Liver (tissue), 8 donors: ENCODE measurements at regions not wholly inside any gene's neighbourhood (a gene's known extent, or its start where the extent isn't known, plus 50 kb on each side); places are given as distances from the start of the nearest gene placed in this dataset.

Experiments used
- DNase-seq: peaks from one replicate; pipeline ENCODE4 v3.0.0-alpha.2; 2017; ENCODE audit warnings: low spot score
- H3K27ac ChIP-seq, 2 donors: one replicate each; pipeline ENCODE4 v1.7.0; 2013; ENCODE audit warnings: inconsistent platforms in 2 of 2, low read length in 2 of 2, control low read depth in 1 of 2, low read depth in 1 of 2, mild to moderate bottlenecking in 1 of 2
- H3K27me3 ChIP-seq, 4 donors: one replicate each; pipeline versions ENCODE4 v1.6.1 to v1.7.0; 2013; ENCODE audit warnings: low read length in 3 of 4, inconsistent platforms in 1 of 4, mild to moderate bottlenecking in 1 of 4, moderate library complexity in 1 of 4; ENCODE audit not compliant: control insufficient read depth in 4 of 4, insufficient read depth in 4 of 4
- H3K36me3 ChIP-seq, 4 donors: one replicate each; pipeline versions ENCODE4 v1.6.1 to v1.7.0; 2013; ENCODE audit warnings: low read length in 3 of 4, mild to moderate bottlenecking in 3 of 4, low read depth in 1 of 4, moderate library complexity in 1 of 4; ENCODE audit not compliant: control insufficient read depth in 4 of 4, insufficient read depth in 3 of 4
- H3K4me1 ChIP-seq, 4 donors: one replicate each; pipeline versions ENCODE4 v1.6.1 to v1.7.0; 2013; ENCODE audit warnings: low read length in 3 of 4, mild to moderate bottlenecking in 3 of 4, moderate library complexity in 1 of 4; ENCODE audit not compliant: control insufficient read depth in 4 of 4, insufficient read depth in 4 of 4
- H3K4me3 ChIP-seq, 3 donors: one replicate each; pipeline versions ENCODE4 v1.6.1 to v1.7.0; 2013; ENCODE audit warnings: low read length in 3 of 3, control low read depth in 1 of 3, low read depth in 1 of 3, mild to moderate bottlenecking in 1 of 3
- H3K9ac ChIP-seq, 2 donors: one replicate each; pipeline ENCODE4 v1.7.0; 2013; ENCODE audit warnings: low read length in 2 of 2, mild to moderate bottlenecking in 2 of 2, moderate library complexity in 2 of 2, control low read depth in 1 of 2, low read depth in 1 of 2
- H3K9me3 ChIP-seq, 4 donors: one replicate each; pipeline versions ENCODE4 v1.6.1 to v1.7.0; 2013; ENCODE audit warnings: low read length in 3 of 4; ENCODE audit not compliant: control insufficient read depth in 4 of 4
- CTCF ChIP-seq: fragments of 150-350 bp; IDR thresholded peaks from 2 replicates; pipeline ENCODE4 v1.5.1; 2017; ENCODE audit warnings: improper control_type of control experiment, low read depth, low read length; ENCODE audit not compliant: missing input control
- EGR1 ChIP-seq, 2 donors: IDR thresholded peaks; 2 replicates each; pipeline ENCODE4 v1.6.1; 2016 to 2018; ENCODE audit warnings: antibody characterized with exemption in 2 of 2, low read depth in 2 of 2
- FOXA1 ChIP-seq: IDR thresholded peaks from 2 replicates; pipeline ENCODE4 v1.6.1; 2016; ENCODE audit warnings: antibody characterized with exemption
- FOXA2 ChIP-seq: IDR thresholded peaks from 2 replicates; pipeline ENCODE4 v1.6.1; 2016; ENCODE audit warnings: antibody characterized with exemption
- GABPA ChIP-seq, 2 donors: IDR thresholded peaks in 1 of 2; conservative IDR thresholded peaks in 1 of 2; 2 replicates each; pipeline ENCODE4 v1.6.1; 2016; ENCODE audit warnings: antibody characterized with exemption in 2 of 2, mild to moderate bottlenecking in 1 of 2, moderate library complexity in 1 of 2
- HNF4A ChIP-seq, 2 donors: conservative IDR thresholded peaks; 2 replicates each; pipeline ENCODE4 v1.6.1; 2016; ENCODE audit warnings: antibody characterized with exemption in 2 of 2, mild to moderate bottlenecking in 2 of 2
- HNF4G ChIP-seq: IDR thresholded peaks from 2 replicates; pipeline ENCODE4 v1.6.1; 2016; ENCODE audit warnings: antibody characterized with exemption
- JUND ChIP-seq, 2 donors: IDR thresholded peaks; 2 replicates each; pipeline ENCODE4 v1.6.1; 2016; ENCODE audit warnings: antibody characterized with exemption in 2 of 2
- NR2F2 ChIP-seq: IDR thresholded peaks from 2 replicates; pipeline ENCODE4 v1.6.1; 2016; ENCODE audit warnings: antibody characterized with exemption
- RAD21 ChIP-seq, 2 donors: IDR thresholded peaks; 2 replicates each; pipeline ENCODE4 v1.6.1; 2016; ENCODE audit warnings: antibody characterized with exemption in 2 of 2, mild to moderate bottlenecking in 2 of 2
- RXRA ChIP-seq, 2 donors: IDR thresholded peaks; 2 replicates each; pipeline ENCODE4 v1.6.1; 2017 to 2018; ENCODE audit warnings: antibody characterized with exemption in 2 of 2, mild to moderate bottlenecking in 1 of 2
- SP1 ChIP-seq: IDR thresholded peaks from 2 replicates; pipeline ENCODE4 v1.6.1; 2018; ENCODE audit warnings: antibody characterized with exemption, mild to moderate bottlenecking
- TAF1 ChIP-seq: conservative IDR thresholded peaks from 2 replicates; pipeline ENCODE4 v1.6.1; 2016; ENCODE audit warnings: antibody characterized with exemption, mild to moderate bottlenecking
- YY1 ChIP-seq: IDR thresholded peaks from 2 replicates; pipeline ENCODE4 v1.6.1; 2016; ENCODE audit warnings: antibody characterized with exemption, mild to moderate bottlenecking
- ZBTB33 ChIP-seq: IDR thresholded peaks from 2 replicates; pipeline ENCODE4 v1.6.1; 2016; ENCODE audit warnings: antibody characterized with exemption
- WGBS: extraction: QIAGEN DNeasy Blood & Tissue Kit; methylation state at CpG from one replicate; pipeline ENCODE4 v1.1.7; 2013; 5-methylcytosine and 5-hydroxymethylcytosine counted together
- TF ChIP-seq, protein P1 (sequence below): IDR thresholded peaks from 2 replicates; pipeline ENCODE4 v1.6.1; 2016; ENCODE audit warnings: antibody characterized with exemption, mild to moderate bottlenecking
- TF ChIP-seq, protein P2 (sequence below): IDR thresholded peaks from 2 replicates; pipeline ENCODE4 v1.6.1; 2016; ENCODE audit warnings: antibody characterized with exemption
- TF ChIP-seq, protein P3 (sequence below): IDR thresholded peaks from 2 replicates; pipeline ENCODE4 v1.6.1; 2016; ENCODE audit warnings: antibody characterized with exemption
- donor health status: healthy.
- donor health status: healthy.
- donor health status: healthy.
- donor health status: healthy.
- donor health status: healthy.

- H3K36me3 ChIP-seq: no peaks in the 10 kb centered on the region
- WGBS: 84% methylated on average over 13 of the region's 13 CpGs
- no peak overlapping the region for H3K9ac ChIP-seq
- no peaks in the 10 kb centered on the region for H3K4me1 ChIP-seq
- H3K9me3 ChIP-seq: no peaks in the 10 kb centered on the region
- H3K4me3 ChIP-seq: no peak overlapping the region
- TF ChIP-seq, protein P1, sequence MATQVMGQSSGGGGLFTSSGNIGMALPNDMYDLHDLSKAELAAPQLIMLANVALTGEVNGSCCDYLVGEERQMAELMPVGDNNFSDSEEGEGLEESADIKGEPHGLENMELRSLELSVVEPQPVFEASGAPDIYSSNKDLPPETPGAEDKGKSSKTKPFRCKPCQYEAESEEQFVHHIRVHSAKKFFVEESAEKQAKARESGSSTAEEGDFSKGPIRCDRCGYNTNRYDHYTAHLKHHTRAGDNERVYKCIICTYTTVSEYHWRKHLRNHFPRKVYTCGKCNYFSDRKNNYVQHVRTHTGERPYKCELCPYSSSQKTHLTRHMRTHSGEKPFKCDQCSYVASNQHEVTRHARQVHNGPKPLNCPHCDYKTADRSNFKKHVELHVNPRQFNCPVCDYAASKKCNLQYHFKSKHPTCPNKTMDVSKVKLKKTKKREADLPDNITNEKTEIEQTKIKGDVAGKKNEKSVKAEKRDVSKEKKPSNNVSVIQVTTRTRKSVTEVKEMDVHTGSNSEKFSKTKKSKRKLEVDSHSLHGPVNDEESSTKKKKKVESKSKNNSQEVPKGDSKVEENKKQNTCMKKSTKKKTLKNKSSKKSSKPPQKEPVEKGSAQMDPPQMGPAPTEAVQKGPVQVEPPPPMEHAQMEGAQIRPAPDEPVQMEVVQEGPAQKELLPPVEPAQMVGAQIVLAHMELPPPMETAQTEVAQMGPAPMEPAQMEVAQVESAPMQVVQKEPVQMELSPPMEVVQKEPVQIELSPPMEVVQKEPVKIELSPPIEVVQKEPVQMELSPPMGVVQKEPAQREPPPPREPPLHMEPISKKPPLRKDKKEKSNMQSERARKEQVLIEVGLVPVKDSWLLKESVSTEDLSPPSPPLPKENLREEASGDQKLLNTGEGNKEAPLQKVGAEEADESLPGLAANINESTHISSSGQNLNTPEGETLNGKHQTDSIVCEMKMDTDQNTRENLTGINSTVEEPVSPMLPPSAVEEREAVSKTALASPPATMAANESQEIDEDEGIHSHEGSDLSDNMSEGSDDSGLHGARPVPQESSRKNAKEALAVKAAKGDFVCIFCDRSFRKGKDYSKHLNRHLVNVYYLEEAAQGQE: no peak
- TF ChIP-seq RXRA (IDR thresholded peaks at IDR 0.05): no peak
- no peak for TF ChIP-seq EGR1 (IDR thresholded peaks at IDR 0.05; ENCODE audit: low read depth in 2 of 2)
- TF ChIP-seq RAD21 (IDR thresholded peaks at IDR 0.05): no peak
- TF ChIP-seq NR2F2: no peak
- no peak for TF ChIP-seq FOXA1
- TF ChIP-seq FOXA2: no peak
- TF ChIP-seq, protein P2, sequence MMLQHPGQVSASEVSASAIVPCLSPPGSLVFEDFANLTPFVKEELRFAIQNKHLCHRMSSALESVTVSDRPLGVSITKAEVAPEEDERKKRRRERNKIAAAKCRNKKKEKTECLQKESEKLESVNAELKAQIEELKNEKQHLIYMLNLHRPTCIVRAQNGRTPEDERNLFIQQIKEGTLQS: no peak
- no peak for TF ChIP-seq TAF1
- TF ChIP-seq, protein P3, sequence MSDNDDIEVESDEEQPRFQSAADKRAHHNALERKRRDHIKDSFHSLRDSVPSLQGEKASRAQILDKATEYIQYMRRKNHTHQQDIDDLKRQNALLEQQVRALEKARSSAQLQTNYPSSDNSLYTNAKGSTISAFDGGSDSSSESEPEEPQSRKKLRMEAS: no peak
- no peak for TF ChIP-seq HNF4A (conservative IDR thresholded peaks at IDR 0.05)
- no peak for TF ChIP-seq ZBTB33
- TF ChIP-seq JUND (IDR thresholded peaks at IDR 0.05): no peak
- TF ChIP-seq HNF4G: no peak
- no peak for TF ChIP-seq YY1
- no peak for TF ChIP-seq CTCF
- TF ChIP-seq GABPA (IDR thresholded peaks at IDR 0.05 in 1 of 2, conservative IDR thresholded peaks at IDR 0.05 in 1 of 2): no peak
- no peak for TF ChIP-seq SP1
- no peaks in the 10 kb centered on the region for H3K27me3 ChIP-seq
- H3K27ac ChIP-seq: no peak overlapping the region
- DNase-seq: no peak
These were observed 181.7 kb downstream of the BRD1 start for GRCh38 chr22:49645791-49646550.
